Fibroblast of lung (primary cell): ENCODE measurements at regions not wholly inside any gene's neighbourhood (a gene's known extent, or its start where the extent isn't known, plus 50 kb on each side); places are given as distances from the start of the nearest gene placed in this dataset.

Experiments
- DNase-seq, 2 donors: peaks; one replicate each; pipeline versions ENCODE4 v3.0.0 to v3.0.0-alpha.2; 2010; ENCODE audit warnings: low read depth in 2 of 2
- H2AFZ ChIP-seq: 2 replicates; pipeline ENCODE4 v1.5.1; 2012; ENCODE audit warnings: low read length, control low read depth, inconsistent platforms
- H3K27ac ChIP-seq: 2 replicates; pipeline ENCODE4 v1.5.1; 2011; ENCODE audit warnings: low read length, control low read depth; ENCODE audit not compliant: insufficient read depth
- H3K27me3 ChIP-seq: 2 replicates; pipeline ENCODE4 v1.5.1; 2011; ENCODE audit warnings: mild to moderate bottlenecking, low read length; ENCODE audit not compliant: control insufficient read depth, insufficient read depth
- H3K36me3 ChIP-seq: 2 replicates; pipeline ENCODE4 v1.5.1; 2011; ENCODE audit warnings: low read length; ENCODE audit not compliant: control insufficient read depth, insufficient read depth
- H3K4me1 ChIP-seq: 2 replicates; pipeline ENCODE4 v1.5.1; 2011; ENCODE audit warnings: low read length; ENCODE audit not compliant: control insufficient read depth, insufficient read depth; ENCODE audit errors: extremely low read depth
- H3K4me2 ChIP-seq: 2 replicates; pipeline ENCODE4 v1.5.1; 2011; ENCODE audit warnings: low read length, control low read depth; ENCODE audit not compliant: insufficient read depth; ENCODE audit errors: extremely low read depth
- H3K4me3 ChIP-seq, 4 experiments: fragments of 200-600 bp in 1 of 4; sonication (generic) in 1 of 4; replicated peaks in 1 of 4; 2 replicates each; pipeline ENCODE4 v1.5.1; 2011 to 2016; ENCODE audit warnings: low read length in 4 of 4, low read depth in 3 of 4, mild to moderate bottlenecking in 3 of 4, control low read depth in 2 of 4, inconsistent platforms in 1 of 4, mixed read lengths in 1 of 4; ENCODE audit not compliant: insufficient read depth in 1 of 4; ENCODE audit errors: control extremely low read depth in 1 of 4
- H3K79me2 ChIP-seq: 2 replicates; pipeline ENCODE4 v1.5.1; 2012; ENCODE audit warnings: mild to moderate bottlenecking, low read length, inconsistent platforms; ENCODE audit not compliant: control insufficient read depth, insufficient read depth
- H3K9ac ChIP-seq: 2 replicates; pipeline ENCODE4 v1.5.1; 2011; ENCODE audit warnings: mild to moderate bottlenecking, low read length, control low read depth; ENCODE audit not compliant: insufficient read depth
- H3K9me3 ChIP-seq: 2 replicates; pipeline ENCODE4 v1.5.1; 2012; ENCODE audit warnings: low read depth, low read length; ENCODE audit not compliant: control insufficient read depth, insufficient read depth
- H4K20me1 ChIP-seq: 2 replicates; pipeline ENCODE4 v1.5.1; 2011; ENCODE audit warnings: low read length; ENCODE audit not compliant: control insufficient read depth, insufficient read depth; ENCODE audit errors: extremely low read depth
- EZH2 ChIP-seq: IDR thresholded peaks from 2 replicates; pipeline ENCODE4 v1.5.1; 2012; ENCODE audit warnings: low read length, control low read depth, mild to moderate bottlenecking; ENCODE audit errors: missing control alignments
- TF ChIP-seq, protein P1 (sequence below), 2 donors: IDR thresholded peaks in 1 of 2; conservative IDR thresholded peaks in 1 of 2; 1 replicate in 1 of 2; 2 replicates in 1 of 2; pipeline ENCODE4 v1.5.1; 2011 to 2012; ENCODE audit warnings: low read length in 2 of 2, control low read depth in 1 of 2, inconsistent platforms in 1 of 2, low read depth in 1 of 2, mild to moderate bottlenecking in 1 of 2

DNA sequence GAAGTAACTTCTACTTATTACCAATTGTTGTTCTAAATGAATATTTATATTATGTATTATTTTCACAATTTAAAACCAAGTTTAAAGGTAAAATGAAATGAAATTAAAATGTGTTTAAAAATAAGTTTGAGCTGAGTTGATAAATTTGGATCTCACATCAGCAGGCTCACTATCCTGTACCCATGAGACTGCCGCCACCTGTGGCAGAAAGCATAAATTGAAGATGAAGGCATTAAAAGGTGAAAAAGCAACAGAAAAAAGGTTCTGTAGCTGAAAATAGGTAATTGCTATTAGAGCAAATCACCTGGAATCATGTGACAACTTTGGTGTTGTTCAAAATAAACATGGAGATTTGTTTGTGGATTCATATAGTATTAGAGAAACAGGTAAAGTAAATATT is 133.0 kb upstream of the CADM2 start:
- Histone ChIP-seq H3K79me2 (no peaks in the 10 kb centered on the region), H3K27me3 (no peaks in the 10 kb centered on the region), H3K4me2 (no peak overlapping the region), H2AFZ (no peak overlapping the region), H4K20me1 (no peaks in the 10 kb centered on the region), H3K9me3 (no peaks in the 10 kb centered on the region), H3K27ac (no peak overlapping the region), H3K9ac (no peak overlapping the region), H3K4me1 (no peaks in the 10 kb centered on the region), H3K4me3 (no peak overlapping the region), H3K36me3 (no peaks in the 10 kb centered on the region)
- no peak for DNase-seq
- TF ChIP-seq EZH2 = no peak
- TF ChIP-seq, protein P1, sequence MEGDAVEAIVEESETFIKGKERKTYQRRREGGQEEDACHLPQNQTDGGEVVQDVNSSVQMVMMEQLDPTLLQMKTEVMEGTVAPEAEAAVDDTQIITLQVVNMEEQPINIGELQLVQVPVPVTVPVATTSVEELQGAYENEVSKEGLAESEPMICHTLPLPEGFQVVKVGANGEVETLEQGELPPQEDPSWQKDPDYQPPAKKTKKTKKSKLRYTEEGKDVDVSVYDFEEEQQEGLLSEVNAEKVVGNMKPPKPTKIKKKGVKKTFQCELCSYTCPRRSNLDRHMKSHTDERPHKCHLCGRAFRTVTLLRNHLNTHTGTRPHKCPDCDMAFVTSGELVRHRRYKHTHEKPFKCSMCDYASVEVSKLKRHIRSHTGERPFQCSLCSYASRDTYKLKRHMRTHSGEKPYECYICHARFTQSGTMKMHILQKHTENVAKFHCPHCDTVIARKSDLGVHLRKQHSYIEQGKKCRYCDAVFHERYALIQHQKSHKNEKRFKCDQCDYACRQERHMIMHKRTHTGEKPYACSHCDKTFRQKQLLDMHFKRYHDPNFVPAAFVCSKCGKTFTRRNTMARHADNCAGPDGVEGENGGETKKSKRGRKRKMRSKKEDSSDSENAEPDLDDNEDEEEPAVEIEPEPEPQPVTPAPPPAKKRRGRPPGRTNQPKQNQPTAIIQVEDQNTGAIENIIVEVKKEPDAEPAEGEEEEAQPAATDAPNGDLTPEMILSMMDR (conservative IDR thresholded peaks at IDR 0.05 in 1 of 2, IDR thresholded peaks at IDR 0.05 in 1 of 2; ENCODE audit: low read depth in 1 of 2, low read length in 2 of 2) = no peak

DNA sequence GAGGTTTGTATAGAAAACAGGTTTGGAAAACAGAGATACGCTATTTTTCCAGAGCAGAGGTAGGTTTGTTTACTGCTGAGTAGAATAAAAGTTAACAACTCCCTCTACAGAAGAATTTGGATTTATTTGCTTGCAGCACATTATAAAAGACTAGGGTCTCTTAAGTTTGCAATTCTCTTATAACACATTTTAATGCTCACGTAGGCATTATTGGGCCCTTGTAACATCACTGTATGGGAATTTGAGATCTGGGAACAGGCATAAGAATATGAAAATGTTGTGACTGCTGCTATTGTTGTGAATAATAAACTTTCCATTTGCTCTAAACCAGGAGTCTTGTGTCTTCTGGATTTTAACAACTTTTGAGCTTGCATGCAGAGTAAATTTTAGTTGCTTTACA is 128.3 kb upstream of the CADM2 start:
- Histone ChIP-seq H3K27ac (no peak overlapping the region), H3K4me1 (no peaks in the 10 kb centered on the region), H3K4me2 (no peak overlapping the region), H3K79me2 (no peaks in the 10 kb centered on the region), H3K36me3 (no peaks in the 10 kb centered on the region), H4K20me1 (no peaks in the 10 kb centered on the region), H3K4me3 (no peak overlapping the region), H3K27me3 (no peaks in the 10 kb centered on the region), H3K9ac (no peak overlapping the region), H2AFZ (no peak overlapping the region), H3K9me3 (no peaks in the 10 kb centered on the region)
- TF ChIP-seq, protein P1 (conservative IDR thresholded peaks at IDR 0.05 in 1 of 2, IDR thresholded peaks at IDR 0.05 in 1 of 2; ENCODE audit: low read depth in 1 of 2, low read length in 2 of 2) = no peak
- no peak for TF ChIP-seq EZH2
- no peak for DNase-seq

DNA sequence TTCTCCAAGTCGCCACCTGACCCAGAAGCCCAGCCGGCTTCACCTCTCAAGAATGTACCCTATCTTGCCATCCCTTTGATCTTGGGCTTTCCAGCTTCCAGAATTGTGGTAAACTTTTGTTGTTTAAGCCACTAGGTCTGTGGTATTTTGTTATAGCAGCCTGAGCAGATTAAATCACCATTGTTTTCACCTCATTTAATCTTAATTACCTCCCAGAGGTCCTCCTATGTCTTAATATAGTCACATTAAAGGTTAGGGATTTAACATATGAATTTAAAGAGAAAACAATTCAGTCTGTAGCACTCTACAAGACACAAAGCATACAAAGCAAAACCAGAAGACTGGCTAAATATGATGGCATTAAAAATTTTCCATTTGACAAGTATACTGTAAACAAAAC is 123.4 kb upstream of the CADM2 start:
- no peak for TF ChIP-seq EZH2
- TF ChIP-seq, protein P1 (conservative IDR thresholded peaks at IDR 0.05 in 1 of 2, IDR thresholded peaks at IDR 0.05 in 1 of 2; ENCODE audit: low read depth in 1 of 2, low read length in 2 of 2) = no peak
- DNase-seq = no peak

More for the DNA sequence above, 123.4 kb upstream of the CADM2 start:
- H3K27me3 ChIP-seq = no peaks in the 10 kb centered on the region
- no peak overlapping the region for H3K4me3 ChIP-seq
- no peak overlapping the region for H3K27ac ChIP-seq
- no peak overlapping the region for H2AFZ ChIP-seq
- no peaks in the 10 kb centered on the region for H3K9me3 ChIP-seq
- H4K20me1 ChIP-seq = no peaks in the 10 kb centered on the region
- H3K4me2 ChIP-seq = no peak overlapping the region
- H3K79me2 ChIP-seq = no peaks in the 10 kb centered on the region
- no peak overlapping the region for H3K9ac ChIP-seq
- H3K4me1 ChIP-seq = no peaks in the 10 kb centered on the region
- H3K36me3 ChIP-seq = no peaks in the 10 kb centered on the region
